ENCODE measurements at regions not wholly inside any gene's neighbourhood (a gene's known extent, or its start where the extent isn't known, plus 50 kb on each side); places are given as distances from the start of the nearest gene placed in this dataset.
"Not testable (repeated sequence)": the region's sequence is repeated elsewhere in the genome, so short reads cannot be mapped to it uniquely, and the experiment has no call there.

DNA sequence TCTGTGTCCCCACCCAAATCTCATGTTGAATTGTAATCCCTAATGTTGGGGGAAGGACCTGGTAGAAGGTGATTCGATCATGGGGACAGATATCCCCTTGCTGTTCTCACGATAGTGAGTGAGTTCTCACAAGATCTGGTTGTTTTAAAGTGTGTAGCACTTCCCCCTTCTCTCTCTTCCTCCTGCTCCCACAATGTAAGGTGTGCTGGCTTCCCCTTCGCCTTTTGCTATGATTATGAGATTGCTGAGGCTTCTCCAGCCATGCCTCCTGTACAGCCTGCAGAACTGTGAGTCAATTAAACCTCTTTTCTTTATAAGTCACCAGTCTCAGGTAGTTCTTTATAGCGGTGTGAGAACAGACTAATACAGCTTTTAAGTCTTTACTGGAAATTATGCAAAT lies 193.3 kb upstream of the RBBP8 start:
- Histone ChIP-seq H3K9ac (ENCODE audit: low read length) (no peak overlapping the region), H3K27me3 (ENCODE audit: control insufficient read depth, insufficient read depth, low read length) (no peaks in the 10 kb centered on the region), H3K9me3 (ENCODE audit: control insufficient read depth, insufficient read depth, low read depth, low read length) (no peaks in the 10 kb centered on the region), H3K4me1 (ENCODE audit: control insufficient read depth, insufficient read depth, low read length) (no peaks in the 10 kb centered on the region), H3K36me3 (ENCODE audit: control insufficient read depth, insufficient read depth, low read length) (no peaks in the 10 kb centered on the region), H3K27ac (ENCODE audit: low read depth, low read length) (no peak overlapping the region), H3K4me3 (ENCODE audit: low read depth, low read length) (no peak overlapping the region)

DNA sequence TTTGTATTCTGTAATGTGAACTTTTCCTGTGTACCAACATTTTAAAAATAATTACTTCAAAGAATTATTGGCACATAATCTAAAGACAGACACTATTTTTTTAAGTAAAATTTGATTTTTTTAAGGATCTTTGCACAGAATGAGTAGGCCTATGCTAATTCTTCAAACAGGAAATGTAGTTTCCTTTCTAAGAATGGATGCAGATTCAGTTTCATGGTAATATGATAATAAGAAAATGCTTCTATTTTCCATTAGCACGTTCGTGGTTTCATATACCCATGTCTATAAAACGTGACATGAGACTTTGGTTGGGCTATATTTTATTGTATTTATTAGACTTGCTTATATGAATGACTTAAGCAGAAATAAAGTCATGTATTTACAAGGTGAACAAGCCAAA lies 191.8 kb upstream of the RBBP8 start:
- Histone ChIP-seq H3K27me3 (ENCODE audit: control insufficient read depth, insufficient read depth, low read length) (no peaks in the 10 kb centered on the region), H3K36me3 (ENCODE audit: control insufficient read depth, insufficient read depth, low read length) (no peaks in the 10 kb centered on the region), H3K9me3 (ENCODE audit: control insufficient read depth, insufficient read depth, low read depth, low read length) (no peaks in the 10 kb centered on the region), H3K27ac (ENCODE audit: low read depth, low read length) (no peak overlapping the region), H3K4me1 (ENCODE audit: control insufficient read depth, insufficient read depth, low read length) (no peaks in the 10 kb centered on the region), H3K4me3 (ENCODE audit: low read depth, low read length) (no peak overlapping the region), H3K9ac (ENCODE audit: low read length) (no peak overlapping the region)

DNA sequence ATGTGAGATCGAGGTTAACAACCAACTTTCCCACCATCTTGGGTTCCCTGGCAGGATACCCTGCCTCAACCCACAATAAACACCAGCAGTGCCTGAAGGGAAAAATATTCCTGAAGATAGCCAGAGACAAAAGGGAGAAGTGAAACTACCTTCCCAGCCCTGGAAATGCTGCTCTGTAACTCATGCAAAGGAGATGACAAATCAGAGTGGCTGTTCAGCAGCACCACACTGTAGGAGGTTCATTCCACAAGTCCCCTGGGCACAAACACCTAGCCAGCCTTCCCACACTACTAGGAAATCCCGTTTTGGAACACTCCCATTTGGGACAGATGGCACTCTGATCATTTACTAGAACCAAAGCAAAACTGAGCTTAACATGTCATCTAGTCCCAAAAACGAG lies 190.7 kb upstream of the RBBP8 start:
- Histone ChIP-seq H3K27me3 (ENCODE audit: control insufficient read depth, insufficient read depth, low read length) (no peaks in the 10 kb centered on the region), H3K4me3 (ENCODE audit: low read depth, low read length) (no peak overlapping the region), H3K9me3 (ENCODE audit: control insufficient read depth, insufficient read depth, low read depth, low read length) (no peaks in the 10 kb centered on the region), H3K9ac (ENCODE audit: low read length) (no peak overlapping the region), H3K4me1 (ENCODE audit: control insufficient read depth, insufficient read depth, low read length) (no peaks in the 10 kb centered on the region), H3K36me3 (ENCODE audit: control insufficient read depth, insufficient read depth, low read length) (no peaks in the 10 kb centered on the region), H3K27ac (ENCODE audit: low read depth, low read length) (no peak overlapping the region)

DNA sequence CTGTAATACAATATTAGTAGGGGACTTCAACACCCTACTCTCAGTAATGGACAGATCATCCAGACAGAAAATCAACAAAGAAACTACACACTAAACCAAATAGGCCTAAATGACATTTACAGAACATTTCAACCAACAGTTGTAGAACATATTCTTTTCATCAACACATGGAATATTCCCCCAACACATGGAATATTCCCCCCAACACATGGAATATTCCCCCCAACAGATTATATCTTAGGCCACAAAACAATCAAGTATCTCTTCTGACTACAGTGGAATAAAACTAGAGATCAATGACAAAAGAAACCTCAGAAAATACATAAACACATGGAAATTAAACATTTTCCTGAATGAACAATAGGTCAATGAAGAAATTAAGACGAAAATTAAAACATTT lies 187.2 kb upstream of the RBBP8 start:
- H3K4me3 ChIP-seq (ENCODE audit: low read depth, low read length), result no peak overlapping the region
- H3K9ac ChIP-seq (ENCODE audit: low read length), result no peak overlapping the region
- no peak overlapping the region for H3K27ac ChIP-seq (ENCODE audit: low read depth, low read length)
- H3K27me3 ChIP-seq (ENCODE audit: control insufficient read depth, insufficient read depth, low read length), result no peaks in the 10 kb centered on the region
- no peaks in the 10 kb centered on the region for H3K36me3 ChIP-seq (ENCODE audit: control insufficient read depth, insufficient read depth, low read length)
- H3K9me3 ChIP-seq (ENCODE audit: control insufficient read depth, insufficient read depth, low read depth, low read length), result no peaks in the 10 kb centered on the region; the same call in 1 of the 2 replicates
- H3K4me1 ChIP-seq (ENCODE audit: control insufficient read depth, insufficient read depth, low read length), result no peaks in the 10 kb centered on the region

DNA sequence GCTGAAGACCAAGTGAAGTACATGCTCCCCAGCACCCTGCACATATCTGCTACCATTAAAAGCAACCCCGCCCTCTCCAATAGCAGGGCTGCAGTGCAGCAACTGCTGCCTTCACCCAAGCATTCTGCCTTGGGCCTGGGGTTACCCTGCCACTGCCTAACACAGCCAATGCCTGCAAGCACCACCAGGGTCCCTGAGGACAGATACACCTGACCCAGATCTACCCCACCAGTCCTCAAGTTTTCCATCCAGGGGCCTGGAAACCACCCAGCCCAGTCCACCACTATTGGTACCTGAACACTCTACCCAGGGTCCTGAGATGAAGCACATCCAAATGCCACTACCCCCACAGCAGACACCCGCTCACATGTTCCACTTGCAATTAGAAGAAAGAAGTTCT lies 181.1 kb upstream of the RBBP8 start:
- Histone ChIP-seq H3K4me3 (ENCODE audit: low read depth, low read length) (no peak overlapping the region), H3K4me1 (ENCODE audit: control insufficient read depth, insufficient read depth, low read length) (no peaks in the 10 kb centered on the region), H3K27ac (ENCODE audit: low read depth, low read length) (no peak overlapping the region), H3K9ac (ENCODE audit: low read length) (no peak overlapping the region), H3K27me3 (ENCODE audit: control insufficient read depth, insufficient read depth, low read length) (peaks cover 3% of the 10 kb centered on the region; the same call in 1 of the 2 replicates), H3K36me3 (ENCODE audit: control insufficient read depth, insufficient read depth, low read length) (no peaks in the 10 kb centered on the region), H3K9me3 (ENCODE audit: control insufficient read depth, insufficient read depth, low read depth, low read length) (no peaks in the 10 kb centered on the region; the same call in 1 of the 2 replicates)

DNA sequence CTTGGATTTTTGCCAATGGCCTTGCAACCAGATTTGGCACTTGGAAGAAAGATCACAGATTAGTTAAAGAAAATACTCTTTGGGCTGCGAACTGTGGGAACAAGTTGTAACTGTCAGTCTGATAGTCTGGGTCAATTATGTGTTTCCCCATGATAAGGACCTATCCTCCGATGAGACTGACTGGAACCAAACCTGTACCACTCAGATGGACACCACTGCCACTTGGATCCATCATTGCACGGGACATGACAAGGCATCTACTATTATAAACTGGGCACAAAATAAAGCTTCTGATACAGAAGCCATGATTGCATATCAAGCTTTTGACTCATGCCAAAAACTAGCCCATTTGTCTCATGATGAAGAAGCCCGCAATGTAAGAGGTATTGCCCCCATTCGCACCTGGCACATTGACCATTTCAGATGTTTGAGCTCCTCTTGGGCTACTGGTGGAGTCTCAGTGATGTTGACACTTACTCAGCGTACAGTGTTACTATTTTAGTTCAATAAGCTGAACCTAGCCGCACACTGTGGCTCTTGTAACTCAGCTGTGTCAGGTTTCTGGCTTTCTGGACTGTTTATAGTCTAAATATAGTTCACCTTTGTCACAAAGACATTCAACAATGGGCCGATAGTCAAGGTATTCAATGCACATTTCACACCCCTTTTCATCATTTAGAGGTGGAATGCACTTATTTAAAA lies 179.8 kb upstream of the RBBP8 start:
- Histone ChIP-seq H3K9me3 (ENCODE audit: control insufficient read depth, insufficient read depth, low read depth, low read length) (no peaks in the 10 kb centered on the region; the same call in 1 of the 2 replicates), H3K4me3 (ENCODE audit: low read depth, low read length) (no peak overlapping the region), H3K36me3 (ENCODE audit: control insufficient read depth, insufficient read depth, low read length) (no peaks in the 10 kb centered on the region), H3K9ac (ENCODE audit: low read length) (no peak overlapping the region), H3K27ac (ENCODE audit: low read depth, low read length) (no peak overlapping the region), H3K27me3 (ENCODE audit: control insufficient read depth, insufficient read depth, low read length) (peaks cover 3% of the 10 kb centered on the region; the same call in 1 of the 2 replicates), H3K4me1 (ENCODE audit: control insufficient read depth, insufficient read depth, low read length) (no peaks in the 10 kb centered on the region)

DNA sequence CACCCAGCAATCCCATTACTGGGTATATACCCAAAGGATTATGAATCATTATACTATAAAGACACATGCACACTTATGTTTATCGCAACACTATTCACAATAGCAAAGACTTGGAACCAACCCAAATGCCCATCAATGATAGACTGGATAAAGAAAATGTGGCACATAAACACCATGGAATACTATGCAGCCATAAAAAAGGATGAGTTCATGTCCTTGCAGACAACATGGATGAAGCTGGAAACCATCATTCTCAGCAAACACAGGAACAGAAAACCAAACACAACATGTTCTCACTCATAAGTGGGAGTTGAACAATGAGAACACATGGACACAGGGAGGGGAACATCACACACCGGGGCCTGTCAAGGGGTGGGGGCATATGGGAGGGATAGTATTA lies 169.1 kb upstream of the RBBP8 start:
- not testable (repeated sequence) for H3K36me3 ChIP-seq (ENCODE audit: control insufficient read depth, insufficient read depth, low read length); H3K4me1 ChIP-seq (ENCODE audit: control insufficient read depth, insufficient read depth, low read length); H3K27ac ChIP-seq (ENCODE audit: low read depth, low read length); H3K4me3 ChIP-seq (ENCODE audit: low read depth, low read length); H3K9me3 ChIP-seq (ENCODE audit: control insufficient read depth, insufficient read depth, low read depth, low read length); H3K27me3 ChIP-seq (ENCODE audit: control insufficient read depth, insufficient read depth, low read length); H3K9ac ChIP-seq (ENCODE audit: low read length)

DNA sequence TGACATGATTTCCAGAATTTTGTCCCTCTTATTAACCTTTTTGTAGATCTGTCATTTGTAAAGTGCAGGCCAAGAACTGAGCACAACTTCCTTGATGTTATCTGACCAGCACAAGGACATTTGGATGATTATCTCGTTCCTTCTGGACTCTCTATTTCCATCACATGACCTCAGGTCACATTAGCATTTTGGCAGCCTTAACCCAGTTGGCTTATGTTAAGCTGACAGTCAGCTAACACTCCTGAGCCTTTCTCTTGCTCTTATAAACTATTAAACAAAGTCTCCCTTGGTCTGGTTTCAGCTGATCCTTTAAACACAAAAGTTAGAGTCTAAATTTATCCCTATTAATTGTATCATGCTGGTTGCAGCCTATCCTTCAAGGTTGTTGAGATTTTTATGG lies 167.2 kb upstream of the RBBP8 start:
- Histone ChIP-seq H3K9ac (ENCODE audit: low read length) (no peak overlapping the region), H3K4me1 (ENCODE audit: control insufficient read depth, insufficient read depth, low read length) (no peaks in the 10 kb centered on the region), H3K9me3 (ENCODE audit: control insufficient read depth, insufficient read depth, low read depth, low read length) (no peaks in the 10 kb centered on the region), H3K36me3 (ENCODE audit: control insufficient read depth, insufficient read depth, low read length) (no peaks in the 10 kb centered on the region), H3K27ac (ENCODE audit: low read depth, low read length) (no peak overlapping the region), H3K4me3 (ENCODE audit: low read depth, low read length) (no peak overlapping the region), H3K27me3 (ENCODE audit: control insufficient read depth, insufficient read depth, low read length) (no peaks in the 10 kb centered on the region)

DNA sequence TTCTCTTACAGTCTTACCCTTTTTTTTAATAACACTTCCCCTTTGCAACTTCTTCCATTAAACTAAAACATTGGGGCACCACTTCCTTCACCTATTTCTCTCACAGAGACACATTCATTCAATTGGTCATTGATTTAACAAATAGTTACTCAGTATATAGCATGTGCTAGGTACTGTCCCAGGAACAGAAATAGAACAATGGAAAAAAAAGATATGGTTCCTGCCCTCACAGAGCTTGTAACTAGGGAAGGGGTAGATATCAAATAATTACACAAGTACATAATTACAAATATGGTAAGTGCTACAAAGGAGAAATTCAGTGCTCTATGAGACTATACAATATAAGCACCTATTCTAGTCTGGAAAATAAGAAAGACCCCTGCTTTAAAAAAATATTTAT lies 165.5 kb upstream of the RBBP8 start:
- Histone ChIP-seq H3K9me3 (ENCODE audit: control insufficient read depth, insufficient read depth, low read depth, low read length) (no peaks in the 10 kb centered on the region), H3K4me1 (ENCODE audit: control insufficient read depth, insufficient read depth, low read length) (no peaks in the 10 kb centered on the region), H3K4me3 (ENCODE audit: low read depth, low read length) (no peak overlapping the region), H3K9ac (ENCODE audit: low read length) (no peak overlapping the region), H3K27me3 (ENCODE audit: control insufficient read depth, insufficient read depth, low read length) (no peaks in the 10 kb centered on the region), H3K36me3 (ENCODE audit: control insufficient read depth, insufficient read depth, low read length) (no peaks in the 10 kb centered on the region), H3K27ac (ENCODE audit: low read depth, low read length) (no peak overlapping the region)

DNA sequence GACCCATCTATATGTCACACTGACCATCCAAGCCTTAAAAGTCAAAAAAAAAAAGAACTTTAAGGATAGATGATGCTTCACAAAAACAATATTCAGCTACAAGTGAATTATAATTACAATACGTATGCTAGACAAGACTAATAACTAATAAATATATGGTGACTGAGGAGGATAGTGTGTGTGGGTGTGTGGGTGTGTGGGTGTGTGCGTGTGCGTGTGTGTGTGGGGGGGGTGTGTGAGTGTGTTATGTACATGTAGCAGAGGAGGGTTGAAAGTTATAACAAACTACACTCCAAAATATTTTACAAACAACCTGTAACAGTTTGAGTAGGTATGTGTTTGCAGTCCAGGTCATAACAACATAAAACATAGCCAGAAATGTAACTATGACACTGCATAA lies 159.2 kb upstream of the RBBP8 start:
- Histone ChIP-seq H3K9me3 (ENCODE audit: control insufficient read depth, insufficient read depth, low read depth, low read length) (no peaks in the 10 kb centered on the region), H3K4me1 (ENCODE audit: control insufficient read depth, insufficient read depth, low read length) (no peaks in the 10 kb centered on the region), H3K36me3 (ENCODE audit: control insufficient read depth, insufficient read depth, low read length) (no peaks in the 10 kb centered on the region), H3K27ac (ENCODE audit: low read depth, low read length) (no peak overlapping the region), H3K9ac (ENCODE audit: low read length) (no peak overlapping the region), H3K4me3 (ENCODE audit: low read depth, low read length) (no peak overlapping the region), H3K27me3 (ENCODE audit: control insufficient read depth, insufficient read depth, low read length) (0 out of 2 replicates have a peak, but pooled peaks cover 1% of the 10 kb centered on the region)

DNA sequence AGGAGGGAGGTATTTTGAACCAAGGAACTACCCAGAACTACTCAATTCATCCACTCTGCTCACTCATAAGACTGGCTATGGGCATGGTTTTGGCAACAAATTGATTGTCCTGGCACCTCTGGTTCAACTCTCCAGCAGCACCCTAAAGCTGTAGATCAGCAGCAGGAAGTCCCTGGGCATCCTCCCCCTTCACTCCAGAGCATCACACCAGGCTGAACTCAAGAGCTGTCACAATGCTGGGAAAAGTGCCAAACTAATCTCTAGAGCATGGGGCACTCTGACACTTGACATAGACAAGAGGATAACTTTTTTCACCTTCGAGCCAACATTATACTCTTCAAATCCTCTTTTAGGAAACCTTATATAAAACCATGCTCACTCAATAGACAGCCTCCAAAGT lies 154.1 kb upstream of the RBBP8 start:
- Histone ChIP-seq H3K4me1 (ENCODE audit: control insufficient read depth, insufficient read depth, low read length) (no peaks in the 10 kb centered on the region), H3K9ac (ENCODE audit: low read length) (no peak overlapping the region), H3K27ac (ENCODE audit: low read depth, low read length) (no peak overlapping the region), H3K27me3 (ENCODE audit: control insufficient read depth, insufficient read depth, low read length) (0 out of 2 replicates have a peak, but pooled peaks cover 2% of the 10 kb centered on the region), H3K9me3 (ENCODE audit: control insufficient read depth, insufficient read depth, low read depth, low read length) (no peaks in the 10 kb centered on the region), H3K36me3 (ENCODE audit: control insufficient read depth, insufficient read depth, low read length) (no peaks in the 10 kb centered on the region), H3K4me3 (ENCODE audit: low read depth, low read length) (no peak overlapping the region)
